CD1c-positive myeloid dendritic cell (primary cell): ENCODE measurements at regions not wholly inside any gene's neighbourhood (a gene's known extent, or its start where the extent isn't known, plus 50 kb on each side); places are given as distances from the start of the nearest gene placed in this dataset.

Source experiments
- DNase-seq: peaks from one replicate; pipeline ENCODE4 v3.0.0-alpha.2; 2016; ENCODE audit errors: extremely low spot score

DNA sequence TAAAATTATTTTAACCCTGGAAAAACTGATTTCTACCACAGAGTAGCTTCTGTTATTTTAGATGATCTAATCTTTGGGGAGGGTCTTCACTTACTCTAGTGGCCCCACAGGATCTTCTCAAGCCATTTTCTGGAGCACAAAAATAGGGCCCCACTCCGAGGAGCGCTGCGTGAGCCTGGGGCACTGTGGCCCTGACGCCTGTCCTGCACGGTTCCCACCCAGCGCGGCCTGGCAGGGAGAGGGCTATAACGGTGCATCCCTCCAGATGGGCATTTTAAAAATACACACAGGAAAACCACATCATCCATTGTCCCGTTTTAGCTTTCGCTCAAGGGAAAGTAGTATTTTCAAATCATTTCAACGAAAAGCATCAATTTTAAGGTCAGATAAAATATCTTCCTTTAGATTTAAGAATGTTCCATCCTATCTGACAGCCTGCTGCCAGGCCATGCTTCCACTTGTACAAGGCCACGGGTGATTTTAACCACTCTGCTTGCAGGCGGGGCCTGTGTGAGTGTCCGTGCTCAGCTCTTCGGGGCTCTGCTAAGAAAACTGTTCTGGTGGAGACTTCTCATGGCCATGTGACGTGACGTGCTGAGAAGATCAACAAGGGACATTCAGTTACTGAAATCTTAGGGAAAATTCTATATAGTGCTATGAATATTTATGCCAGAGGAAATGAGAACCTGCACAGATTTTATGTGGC is 683.8 kb upstream of the SGCG start:
- DNase-seq: no peak

DNA sequence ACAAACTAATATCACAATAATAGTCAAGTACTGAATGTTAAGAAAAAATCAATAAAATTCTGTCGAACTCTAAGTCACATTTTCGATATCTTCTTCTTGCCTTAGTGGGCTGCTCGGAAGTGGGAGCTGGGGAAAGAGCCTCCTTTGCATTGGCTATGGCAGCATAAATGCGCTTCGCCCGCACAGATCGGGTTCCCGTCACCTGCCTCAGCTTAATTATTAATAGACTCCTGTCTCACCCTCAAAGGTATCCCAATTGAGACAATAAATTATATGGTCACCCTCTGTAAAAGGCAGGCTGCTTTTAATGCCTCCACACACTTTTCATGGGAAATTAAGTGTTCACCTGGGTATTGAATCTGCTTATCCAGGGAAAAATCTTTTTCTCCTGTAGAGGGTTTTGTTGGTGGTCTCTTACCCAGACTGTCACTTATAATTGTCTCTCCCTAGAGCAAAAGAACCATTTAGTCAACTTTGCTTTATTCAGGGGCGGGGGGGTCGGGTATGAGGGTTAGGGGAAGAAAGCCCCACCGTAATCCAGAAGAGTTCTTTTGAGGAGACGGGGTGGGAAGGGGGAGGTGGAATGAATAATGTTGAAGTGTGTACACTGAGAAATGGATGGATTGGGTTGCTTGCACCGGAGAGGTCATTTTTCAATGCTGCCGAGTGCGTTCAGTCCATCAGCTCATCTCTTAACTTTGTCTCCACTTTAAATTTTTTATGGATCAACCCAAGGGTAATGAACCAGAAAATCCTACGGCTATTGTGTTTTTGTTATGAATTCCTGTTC is 682.6 kb upstream of the SGCG start:
- no peak for DNase-seq

DNA sequence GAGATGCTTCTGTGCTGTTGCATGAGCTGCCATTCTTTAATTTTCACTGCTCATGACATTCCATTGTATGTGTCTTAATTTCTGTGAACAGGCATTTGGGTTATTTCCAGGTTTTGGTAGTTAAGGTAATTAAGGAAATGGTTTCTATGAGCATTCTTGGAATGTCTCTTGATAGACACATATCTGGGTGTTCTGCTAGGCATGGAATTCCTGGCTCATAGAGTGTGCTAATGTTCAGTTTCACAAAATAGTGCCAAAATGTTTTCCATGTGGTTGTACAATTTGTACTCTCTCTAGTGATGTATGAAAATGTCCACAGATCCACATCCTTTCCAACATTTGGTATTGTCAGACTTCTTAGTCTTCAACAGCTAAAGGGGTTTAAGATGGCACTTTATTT is 680.9 kb upstream of the SGCG start:
- DNase-seq: no peak

- no peak for DNase-seq
Measured at GRCh38 chr13:22505489-22505888, 675.3 kb upstream of the SGCG start.

DNA sequence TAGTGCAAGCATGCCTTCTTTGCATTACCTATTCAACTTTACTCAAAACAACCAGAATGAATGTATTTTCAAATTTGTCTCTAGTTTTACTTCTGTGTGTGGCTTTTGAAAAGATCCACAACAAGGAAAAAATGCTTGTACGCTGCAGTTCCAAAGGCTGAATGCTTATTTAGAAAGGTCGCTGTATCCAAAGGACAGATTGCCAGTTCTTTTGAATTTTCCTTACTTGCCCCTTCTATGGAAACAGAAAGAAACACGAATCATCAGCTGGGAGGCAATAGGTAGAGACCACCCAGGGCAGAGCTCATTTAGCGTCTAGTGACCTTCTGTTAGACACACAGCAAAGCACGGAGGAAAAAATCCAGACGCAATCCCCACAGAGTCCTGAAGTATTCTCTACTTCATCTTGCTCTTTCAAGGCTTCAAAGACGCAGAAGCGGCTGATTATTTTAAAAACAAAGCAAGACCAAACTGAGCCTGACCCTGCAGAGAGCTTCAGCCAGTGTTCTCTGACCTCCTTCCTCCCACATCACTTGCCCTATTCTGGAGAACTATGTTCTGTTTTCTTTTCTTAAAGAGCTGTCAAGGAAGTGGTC is 674.6 kb upstream of the SGCG start:
- no peak for DNase-seq

GRCh38 chr13:22517544-22517943 is 663.2 kb upstream of the SGCG start:
- no peak for DNase-seq

GRCh38 chr13:22536851-22537250 is 643.9 kb upstream of the SGCG start:
- DNase-seq: no peak

DNA sequence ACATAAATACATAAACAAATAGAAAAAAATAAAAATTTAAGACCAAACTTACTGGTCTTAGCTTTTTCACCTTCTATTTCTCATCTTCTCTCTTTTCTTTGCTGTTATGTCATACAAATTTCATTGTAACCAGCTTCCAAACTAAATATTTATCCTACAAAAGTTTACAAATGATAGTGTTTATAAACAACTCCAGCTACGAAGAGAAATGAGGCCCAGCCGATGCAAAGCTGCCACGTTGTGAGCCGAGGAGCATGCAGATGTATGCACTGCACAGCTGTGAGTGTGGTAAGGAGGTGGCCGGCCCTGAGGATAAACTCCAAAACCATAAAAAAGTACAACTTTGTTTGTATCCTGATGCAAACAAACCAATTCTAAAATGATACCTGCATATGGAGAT is 642.4 kb upstream of the SGCG start:
- no peak for DNase-seq

GRCh38 chr13:22549126-22549525 is 631.7 kb upstream of the SGCG start:
- DNase-seq: no peak

DNA sequence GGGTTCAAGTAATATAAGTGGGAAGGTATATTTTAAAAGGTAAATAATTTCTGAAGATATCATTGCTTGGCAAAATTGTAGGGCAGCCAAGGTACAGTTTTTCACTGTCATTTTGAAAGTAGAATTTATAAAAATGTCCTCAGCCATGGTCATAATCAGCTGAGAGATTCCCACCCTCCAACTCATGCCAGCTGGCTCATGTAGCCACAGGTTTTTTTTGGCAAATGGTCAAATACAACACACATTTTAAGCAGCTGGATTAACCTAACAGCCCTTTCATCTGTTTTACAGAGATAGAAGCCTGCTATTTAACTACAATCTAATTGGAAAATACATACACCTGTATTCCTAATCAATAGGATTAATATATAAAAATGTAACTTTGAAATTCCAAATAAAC is 619.2 kb upstream of the SGCG start:
- DNase-seq: no peak

DNA sequence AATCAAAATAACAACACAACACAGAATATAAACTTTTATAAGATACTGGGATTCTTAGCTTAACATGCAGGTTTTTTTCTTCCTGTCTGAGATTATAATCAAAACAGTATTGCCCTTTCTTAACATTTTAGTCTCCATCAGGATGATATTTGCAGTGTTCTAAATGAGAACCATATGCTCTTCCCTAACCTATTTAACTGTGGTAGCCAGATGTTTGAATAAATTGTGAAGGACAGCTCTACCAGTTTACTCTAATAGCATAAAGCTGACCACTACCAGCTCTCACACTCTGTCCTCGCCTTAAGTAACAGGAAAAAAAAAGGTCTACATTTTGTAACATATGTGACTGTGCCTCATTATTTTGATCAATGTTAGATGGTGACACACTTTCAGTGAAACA is 618.7 kb upstream of the SGCG start:
- DNase-seq: no peak

GRCh38 chr13:22563272-22563671 is 617.5 kb upstream of the SGCG start:
- DNase-seq: no peak

DNA sequence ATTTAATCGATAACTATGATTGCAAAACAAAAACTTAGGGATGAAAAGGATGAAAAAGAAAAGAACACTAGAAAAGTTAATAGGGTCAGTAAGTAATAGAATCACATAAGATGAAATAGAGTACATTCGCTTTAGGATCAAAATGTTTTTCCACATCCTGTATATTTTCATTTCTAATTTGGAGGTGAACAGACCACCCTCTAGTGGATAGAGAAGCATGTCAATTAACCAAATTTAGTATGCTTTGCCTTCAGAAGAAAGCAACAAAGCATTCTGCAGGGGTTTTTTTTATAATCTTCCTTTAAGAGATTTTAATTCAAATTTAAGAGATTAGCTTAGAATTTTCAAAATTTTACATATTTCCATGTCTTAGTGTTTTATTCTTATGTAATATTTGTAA is 611.0 kb upstream of the SGCG start:
- no peak for DNase-seq

DNA sequence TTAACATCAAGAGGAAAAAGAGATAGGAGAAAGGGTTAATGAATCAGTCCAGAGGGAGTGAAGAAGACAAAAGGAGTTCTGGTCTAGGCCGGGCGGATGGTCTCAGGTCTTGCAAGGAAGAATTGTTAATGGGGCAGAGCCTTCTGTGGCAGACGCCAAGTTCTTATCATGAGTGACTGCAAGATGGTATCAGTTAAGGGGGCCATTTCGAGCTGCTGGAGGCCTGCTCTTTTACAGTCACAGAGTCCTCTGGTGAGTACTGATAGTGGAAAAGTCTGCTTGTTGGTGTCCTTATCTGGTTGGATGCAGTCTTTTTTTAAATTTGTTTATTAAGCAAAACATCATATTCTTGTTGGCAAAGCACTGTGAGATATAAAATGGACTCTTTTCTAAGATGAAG is 590.9 kb upstream of the SGCG start:
- DNase-seq: no peak

DNA sequence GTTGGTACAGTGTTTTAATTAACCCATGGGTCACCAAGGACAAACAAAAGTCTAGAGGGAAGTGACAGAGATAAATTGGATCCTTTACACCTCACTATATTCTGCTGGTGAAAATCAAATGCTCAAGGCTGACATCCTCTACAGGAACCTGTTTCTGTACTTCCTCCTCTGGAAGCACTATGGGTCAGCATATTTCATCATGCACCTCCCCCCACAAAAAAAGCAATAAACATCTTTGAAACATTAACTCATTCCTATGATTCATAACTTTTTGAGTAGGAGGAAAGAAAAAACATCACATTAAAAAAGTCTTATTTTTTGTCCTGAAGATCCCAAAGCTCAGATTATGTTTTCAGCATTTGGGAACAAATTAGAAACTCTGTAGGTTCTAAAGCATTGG is 588.3 kb upstream of the SGCG start:
- no peak for DNase-seq

- no peak for DNase-seq
Measured at GRCh38 chr13:22594041-22594440, 586.7 kb upstream of the SGCG start.

DNA sequence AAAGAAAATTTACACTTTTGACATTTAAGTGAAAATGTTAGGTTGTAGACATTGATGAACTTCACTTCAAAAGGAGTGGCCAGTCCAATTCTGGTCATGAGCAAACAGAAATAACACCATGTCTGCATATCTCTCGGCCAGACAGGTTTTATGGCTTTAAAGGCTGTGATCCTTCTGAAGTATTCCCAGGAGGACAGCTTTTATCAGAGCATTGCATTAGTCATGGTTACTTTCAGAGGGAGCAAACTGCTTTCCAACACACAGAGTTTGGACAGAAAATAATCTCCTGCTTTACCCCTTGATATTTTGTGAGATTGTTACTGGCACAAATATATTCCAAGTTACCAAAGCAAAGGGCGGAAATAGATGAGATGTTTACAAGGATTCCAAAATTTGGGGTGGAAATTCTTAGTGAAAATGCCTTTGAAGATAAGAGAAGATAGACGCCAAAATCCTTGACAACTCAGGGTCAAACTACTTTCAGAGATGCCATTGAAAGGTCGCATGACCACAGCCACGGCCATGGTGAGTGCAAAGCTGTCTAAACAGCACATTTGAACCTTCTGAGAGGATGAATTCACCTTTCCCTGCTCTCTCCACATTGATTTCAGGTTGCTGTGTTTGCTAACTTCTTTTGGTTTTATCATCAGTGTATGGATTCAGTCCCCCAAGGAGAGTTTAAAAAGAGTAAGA is 584.5 kb upstream of the SGCG start:
- no peak for DNase-seq

GRCh38 chr13:22599156-22599555 is 581.6 kb upstream of the SGCG start:
- no peak for DNase-seq

GRCh38 chr13:22618002-22618401 is 562.8 kb upstream of the SGCG start:
- DNase-seq: no peak

GRCh38 chr13:22625691-22626090 is 555.1 kb upstream of the SGCG start:
- no peak for DNase-seq

GRCh38 chr13:22629374-22629773 is 551.4 kb upstream of the SGCG start:
- no peak for DNase-seq

- no peak for DNase-seq
Measured at GRCh38 chr13:22642088-22642487, 538.7 kb upstream of the SGCG start.

- DNase-seq: no peak
Measured at GRCh38 chr13:22644941-22645340, 535.8 kb upstream of the SGCG start.
